HepG2 (cell line): ENCODE measurements at regions not wholly inside any gene's neighbourhood (a gene's known extent, or its start where the extent isn't known, plus 50 kb on each side); places are given as distances from the start of the nearest gene placed in this dataset.

Experiments
- CHCHD3 ChIP-seq: sonication (generic); formaldehyde crosslinking; IDR thresholded peaks from 2 replicates; pipeline ENCODE4 v1.8.0; 2022; ENCODE audit warnings: mild to moderate bottlenecking, missing genetic modification reagents, moderate library complexity
- CREB1 ChIP-seq, 2 experiments: fragments of 450-650 bp in 1 of 2; IDR thresholded peaks; 2 replicates each; pipeline ENCODE4 v1.6.1; 2016 to 2017; ENCODE audit warnings: control low read depth in 1 of 2, mild to moderate bottlenecking in 1 of 2, missing compliant biosample characterization in 1 of 2, missing genetic modification characterization in 1 of 2
- ELF3 ChIP-seq: IDR thresholded peaks from 2 replicates; pipeline ENCODE4 v1.6.1; 2016; ENCODE audit warnings: missing genetic modification reagents, missing compliant biosample characterization
- FOXA1 ChIP-seq, 2 experiments: fragments of 450-650 bp in 1 of 2; sonication (generic) in 1 of 2; formaldehyde crosslinking in 1 of 2; IDR thresholded peaks; 2 replicates each; pipeline versions ENCODE4 v1.4.0 to v1.6.1; 2016 to 2020; ENCODE audit warnings: missing genetic modification reagents in 1 of 2
- GABPA ChIP-seq, 2 experiments: IDR thresholded peaks; 2 replicates each; pipeline ENCODE4 v1.6.1; 2011 to 2016; ENCODE audit warnings: low read depth in 2 of 2, low read length in 1 of 2, missing biosample characterization in 1 of 2, missing genetic modification characterization in 1 of 2
- HNF4A ChIP-seq: sonication (generic); formaldehyde crosslinking; IDR thresholded peaks from 2 replicates; pipeline ENCODE4 v1.4.0; 2020; ENCODE audit warnings: missing genetic modification reagents
- MAFF ChIP-seq: IDR thresholded peaks from 2 replicates; pipeline ENCODE4 v1.6.1; 2011; ENCODE audit warnings: low read depth, low read length, improper control_type of control experiment
- NCOA1 ChIP-seq: sonication (generic); formaldehyde crosslinking; IDR thresholded peaks from 2 replicates; pipeline ENCODE4 v1.9.0; 2021; ENCODE audit warnings: missing genetic modification reagents
- TARDBP ChIP-seq: sonication (generic); formaldehyde crosslinking; IDR thresholded peaks from 2 replicates; pipeline ENCODE4 v1.8.0; 2022; ENCODE audit warnings: mild to moderate bottlenecking, missing genetic modification reagents
- TIGD3 ChIP-seq: sonication (generic); formaldehyde crosslinking; IDR thresholded peaks from 2 replicates; pipeline ENCODE4 v1.5.1; 2020; ENCODE audit warnings: mild to moderate bottlenecking, missing genetic modification reagents, borderline replicate concordance
- ZBTB39 ChIP-seq: sonication (generic); formaldehyde crosslinking; IDR thresholded peaks from 2 replicates; pipeline ENCODE4 v1.5.0; 2020; ENCODE audit warnings: missing genetic modification reagents
- ZC3H13 ChIP-seq: sonication (generic); formaldehyde crosslinking; IDR thresholded peaks from 2 replicates; pipeline ENCODE4 v1.8.1; 2023; ENCODE audit warnings: mild to moderate bottlenecking, missing genetic modification reagents, moderate library complexity
- ZNF264 ChIP-seq: sonication (generic); formaldehyde crosslinking; IDR thresholded peaks from 2 replicates; pipeline ENCODE4 v1.4.0; 2020; ENCODE audit warnings: missing genetic modification reagents
- ZNF468 ChIP-seq: sonication (generic); formaldehyde crosslinking; IDR thresholded peaks from 2 replicates; pipeline ENCODE4 v1.8.0; 2022; ENCODE audit warnings: mild to moderate bottlenecking, moderate library complexity, missing genetic modification reagents
- ZNF687 ChIP-seq: sonication (generic); formaldehyde crosslinking; IDR thresholded peaks from 2 replicates; pipeline ENCODE4 v1.5.1; 2020; ENCODE audit warnings: mild to moderate bottlenecking, missing genetic modification reagents, moderate library complexity
- ZNF770 ChIP-seq: sonication (generic); formaldehyde crosslinking; IDR thresholded peaks from 2 replicates; pipeline ENCODE4 v1.5.0; 2020; ENCODE audit warnings: mild to moderate bottlenecking, missing genetic modification reagents
- ZNF773 ChIP-seq: sonication (generic); formaldehyde crosslinking; IDR thresholded peaks from 2 replicates; pipeline ENCODE4 v1.4.0; 2020; ENCODE audit warnings: missing genetic modification reagents, borderline replicate concordance

GRCh38 chr6:137589067-137589848 is 95.1 kb upstream of the OLIG3 start (continued):
- TF ChIP-seq CREB1 (IDR thresholded peaks at IDR 0.05): peak; percentile 44
- no peak for TF ChIP-seq CREB1 (CRISPR knock-in tag; IDR thresholded peaks at IDR 0.05)
- 0 out of 2 replicates have a peak, but pooled peaks have one; percentile 39 for TF ChIP-seq TIGD3 (CRISPR knock-in tag)
- peak; percentile 67 for TF ChIP-seq TARDBP (CRISPR knock-in tag)
- TF ChIP-seq ZBTB39 (CRISPR knock-in tag): 0 out of 2 replicates have a peak, but pooled peaks have one; percentile 40
- TF ChIP-seq MAFF: 0 out of 2 replicates have a peak, but pooled peaks have one; percentile 12
- TF ChIP-seq ZNF264 (CRISPR knock-in tag): no peak; the same call in 1 of the 2 replicates
- no peak for TF ChIP-seq ZNF773
- TF ChIP-seq ELF3 (CRISPR knock-in tag): peak; percentile 83
- no peak for TF ChIP-seq FOXA1 (IDR thresholded peaks at IDR 0.05)
- TF ChIP-seq FOXA1 (CRISPR knock-in tag; IDR thresholded peaks at IDR 0.05): 0 out of 2 replicates have a peak, but pooled peaks have one; percentile 29
- TF ChIP-seq ZC3H13 (CRISPR knock-in tag): no peak
- 0 out of 2 replicates have a peak, but pooled peaks have one; percentile 17 for TF ChIP-seq ZNF770 (CRISPR knock-in tag)
- TF ChIP-seq HNF4A (CRISPR knock-in tag): peak; percentile 53
- TF ChIP-seq NCOA1 (CRISPR knock-in tag): 0 out of 2 replicates have a peak, but pooled peaks have one; percentile 56
- no peak for TF ChIP-seq GABPA (IDR thresholded peaks at IDR 0.05; ENCODE audit: low read depth, low read length)
- TF ChIP-seq GABPA (CRISPR knock-in tag; IDR thresholded peaks at IDR 0.05; ENCODE audit: low read depth): peak; percentile 4; the same call in 1 of the 2 replicates
- peak; percentile 22; the same call in 1 of the 2 replicates for TF ChIP-seq ZNF687 (CRISPR knock-in tag)
- TF ChIP-seq CHCHD3 (CRISPR knock-in tag): no peak
- TF ChIP-seq ZNF468: 0 out of 2 replicates have a peak, but pooled peaks have one; percentile 22
